ENCODE measurements at regions not wholly inside any gene's neighbourhood (a gene's known extent, or its start where the extent isn't known, plus 50 kb on each side); places are given as distances from the start of the nearest gene placed in this dataset.
"Not testable (repeated sequence)": the region's sequence is repeated elsewhere in the genome, so short reads cannot be mapped to it uniquely, and the experiment has no call there.

DNA sequence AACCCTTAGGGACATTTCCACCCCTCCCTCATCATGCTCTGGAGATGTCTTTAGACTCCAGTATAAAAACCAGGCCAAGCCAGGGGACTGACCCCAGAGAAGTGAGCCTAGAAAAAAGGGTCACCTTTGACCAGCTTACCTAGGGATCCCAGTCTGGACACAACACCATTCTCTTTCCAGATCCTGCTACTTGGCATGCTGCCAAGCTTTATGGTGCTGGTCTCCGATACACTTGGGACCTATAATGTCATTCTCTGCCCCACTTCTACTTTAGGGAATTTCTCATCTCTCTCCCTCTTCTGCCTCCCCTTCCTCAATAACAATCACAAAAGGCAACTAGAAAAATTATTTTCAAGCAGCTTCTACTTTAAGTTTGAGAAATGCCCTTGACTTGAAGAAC is 124.4 kb downstream of the LRRN1 start:
- no peak for DNase-seq
- no peak overlapping the region for H3K27ac Mint-ChIP-seq
- POLR2A ChIA-PET = no interaction called here
- no peaks in the 10 kb centered on the region for H3K36me3 Mint-ChIP-seq (ENCODE audit: low read depth)
- H3K4me1 Mint-ChIP-seq (ENCODE audit: low read depth) = no peaks in the 10 kb centered on the region
- intact Hi-C loops (cut with micrococcal nuclease) = no loop called here
- CTCF ChIA-PET = no interaction called here
- no peaks in the 10 kb centered on the region for H3K27me3 Mint-ChIP-seq
- no peaks in the 10 kb centered on the region for H3K9me3 Mint-ChIP-seq
- no peak overlapping the region for H3K4me3 Mint-ChIP-seq
- no peak for ATAC-seq
- no peak for TF ChIP-seq CTCF (IDR thresholded peaks at IDR 0.05)

- POLR2A ChIA-PET = no interaction called here
- intact Hi-C loops (cut with micrococcal nuclease) = no loop called here
- TF ChIP-seq CTCF (IDR thresholded peaks at IDR 0.05) = no peak
These were observed 128.0 kb downstream of the LRRN1 start for GRCh38 chr3:3927198-3927597.

GRCh38 chr3:3927965-3928364 is 128.7 kb downstream of the LRRN1 start:
- peaks cover 5% of the 10 kb centered on the region for H3K9me3 Mint-ChIP-seq

More at GRCh38 chr3:3927198-3927597, 128.0 kb downstream of the LRRN1 start:
- H3K4me1 Mint-ChIP-seq (ENCODE audit: low read depth) = no peaks in the 10 kb centered on the region
- no peak for DNase-seq
- CTCF ChIA-PET = no interaction called here
- no peaks in the 10 kb centered on the region for H3K27me3 Mint-ChIP-seq
- H3K9me3 Mint-ChIP-seq = peaks cover 5% of the 10 kb centered on the region
- no peak overlapping the region for H3K4me3 Mint-ChIP-seq
- H3K27ac Mint-ChIP-seq = no peak overlapping the region
- H3K36me3 Mint-ChIP-seq (ENCODE audit: low read depth) = peaks cover 2% of the 10 kb centered on the region
- ATAC-seq = no peak

DNA sequence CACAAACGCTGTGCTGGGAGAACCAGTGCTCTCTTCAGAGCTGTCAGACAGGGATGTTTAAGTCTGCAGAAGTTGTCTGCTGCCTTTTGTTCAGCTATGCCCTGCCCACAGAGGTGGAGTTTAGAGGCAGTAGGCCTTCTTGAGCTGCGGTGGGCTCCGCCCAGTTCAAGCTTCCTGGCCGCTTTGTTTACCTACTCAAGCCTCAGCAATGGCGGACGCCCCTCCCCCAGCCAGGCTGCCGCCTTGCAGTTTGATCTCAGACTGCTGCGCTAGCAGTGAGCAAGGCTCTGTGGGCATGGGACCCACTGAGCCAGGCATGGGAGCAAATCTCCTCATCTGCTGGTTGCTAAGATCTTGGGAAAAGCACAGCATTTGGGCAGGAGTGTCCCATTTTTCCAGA is 142.1 kb downstream of the LRRN1 start:
- H3K4me3 Mint-ChIP-seq; CTCF ChIA-PET; H3K4me1 Mint-ChIP-seq (ENCODE audit: low read depth); DNase-seq; ATAC-seq; POLR2A ChIA-PET; H3K27ac Mint-ChIP-seq; H3K36me3 Mint-ChIP-seq (ENCODE audit: low read depth); intact Hi-C loops (cut with micrococcal nuclease); H3K27me3 Mint-ChIP-seq: not testable (repeated sequence)
- peaks cover 20% of the 10 kb centered on the region for H3K9me3 Mint-ChIP-seq

More at GRCh38 chr3:3927965-3928364, 128.7 kb downstream of the LRRN1 start:
- POLR2A ChIA-PET = no interaction called here
- DNase-seq (no peak), ATAC-seq (no peak)
- H3K4me1 Mint-ChIP-seq (ENCODE audit: low read depth) = no peaks in the 10 kb centered on the region
- intact Hi-C loops (cut with micrococcal nuclease) = no loop called here
- peaks cover 2% of the 10 kb centered on the region for H3K36me3 Mint-ChIP-seq (ENCODE audit: low read depth)
- no peak for TF ChIP-seq CTCF (IDR thresholded peaks at IDR 0.05)
- CTCF ChIA-PET = no interaction called here
- H3K27me3 Mint-ChIP-seq = no peaks in the 10 kb centered on the region
- no peak overlapping the region for H3K4me3 Mint-ChIP-seq
- H3K27ac Mint-ChIP-seq = no peak overlapping the region

DNA sequence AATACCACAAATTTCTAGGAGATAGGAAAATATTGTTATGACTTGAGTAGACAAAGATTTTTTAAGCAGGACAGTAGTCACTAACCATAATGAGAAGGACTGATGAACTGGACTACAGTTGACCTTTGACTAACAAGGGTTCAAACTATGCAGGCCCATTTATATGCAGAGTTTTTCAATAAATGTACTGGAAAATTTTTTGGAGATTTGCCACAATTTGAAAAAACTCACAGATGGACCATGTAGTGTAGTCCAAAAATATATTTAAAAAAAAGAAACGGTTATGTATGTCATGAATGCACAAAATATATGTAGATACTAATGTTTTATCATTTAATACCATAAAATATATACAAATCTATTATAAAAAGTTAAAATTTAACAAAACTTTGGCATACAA is 151.8 kb downstream of the LRRN1 start:
- no peak for TF ChIP-seq CTCF (IDR thresholded peaks at IDR 0.05)
- ATAC-seq (no peak), DNase-seq (no peak)
- no peaks in the 10 kb centered on the region for H3K4me1 Mint-ChIP-seq (ENCODE audit: low read depth)
- ChIA-PET CTCF (no interaction called here), POLR2A (interaction anchor here (0.6 kb wide), 1 partner anchor 33 kb away, joined by 3 read pairs; no protein-coding TSS in a partner anchor)
- no peaks in the 10 kb centered on the region for H3K27me3 Mint-ChIP-seq
- intact Hi-C loops (cut with micrococcal nuclease) = no loop called here
- no peak overlapping the region for H3K27ac Mint-ChIP-seq
- H3K9me3 Mint-ChIP-seq = peaks cover 3% of the 10 kb centered on the region
- no peak overlapping the region for H3K4me3 Mint-ChIP-seq
- no peaks in the 10 kb centered on the region for H3K36me3 Mint-ChIP-seq (ENCODE audit: low read depth)

- no peak overlapping the region for H3K27ac Mint-ChIP-seq
- no peaks in the 10 kb centered on the region for H3K36me3 Mint-ChIP-seq (ENCODE audit: low read depth)
- CTCF ChIA-PET = no interaction called here
- POLR2A ChIA-PET = interaction anchor here (0.6 kb wide), 1 partner anchor 33 kb away, joined by 3 read pairs; no protein-coding TSS in a partner anchor
- no peak overlapping the region for H3K4me3 Mint-ChIP-seq
- H3K27me3 Mint-ChIP-seq = no peaks in the 10 kb centered on the region
- peaks cover 3% of the 10 kb centered on the region for H3K9me3 Mint-ChIP-seq
- DNase-seq (no peak), ATAC-seq (no peak)
- H3K4me1 Mint-ChIP-seq (ENCODE audit: low read depth) = no peaks in the 10 kb centered on the region
- intact Hi-C loops (cut with micrococcal nuclease) = no loop called here
- TF ChIP-seq CTCF (IDR thresholded peaks at IDR 0.05) = no peak
These were observed 152.3 kb downstream of the LRRN1 start for GRCh38 chr3:3951501-3951900.

- H3K4me1 Mint-ChIP-seq (ENCODE audit: low read depth); DNase-seq; ATAC-seq; H3K4me3 Mint-ChIP-seq; H3K36me3 Mint-ChIP-seq (ENCODE audit: low read depth); POLR2A ChIA-PET; intact Hi-C loops (cut with micrococcal nuclease); CTCF ChIA-PET; H3K9me3 Mint-ChIP-seq; H3K27ac Mint-ChIP-seq; H3K27me3 Mint-ChIP-seq: not testable (repeated sequence)
These were observed 163.6 kb downstream of the LRRN1 start for GRCh38 chr3:3962867-3963266.
